ENCODE measurements at regions not wholly inside any gene's neighbourhood (a gene's known extent, or its start where the extent isn't known, plus 50 kb on each side); places are given as distances from the start of the nearest gene placed in this dataset.

GRCh38 chr10:118516716-118517115 is 78.7 kb downstream of the PRLHR start (continued):
- no peak for TF ChIP-seq PATZ1 (CRISPR knock-in tag; IDR thresholded peaks at IDR 0.05; ENCODE audit: borderline replicate concordance)

GRCh38 chr10:118513174-118513573 is 82.3 kb downstream of the PRLHR start:
- TF ChIP-seq PATZ1 (CRISPR knock-in tag; IDR thresholded peaks at IDR 0.05; ENCODE audit: borderline replicate concordance) (no peak), ISL1 (CRISPR knock-in tag; IDR thresholded peaks at IDR 0.05) (no peak), CSDC2 (CRISPR knock-in tag; IDR thresholded peaks at IDR 0.05) (no peak), ZNF70 (CRISPR knock-in tag; IDR thresholded peaks at IDR 0.05) (no peak), ARNTL (CRISPR knock-in tag; IDR thresholded peaks at IDR 0.05; ENCODE audit: borderline replicate concordance, low read depth) (no peak), PPARA (CRISPR knock-in tag; IDR thresholded peaks at IDR 0.05; ENCODE audit: borderline replicate concordance) (no peak), ZC3H10 (CRISPR knock-in tag; IDR thresholded peaks at IDR 0.05) (no peak), SNAI2 (CRISPR knock-in tag; IDR thresholded peaks at IDR 0.05) (no peak), TSHZ2 (CRISPR knock-in tag; IDR thresholded peaks at IDR 0.05) (no peak), POU6F1 (CRISPR knock-in tag; IDR thresholded peaks at IDR 0.05; ENCODE audit: borderline replicate concordance, low read depth) (no peak), GLIS3 (CRISPR knock-in tag; IDR thresholded peaks at IDR 0.05) (no peak), BACH2 (CRISPR knock-in tag; IDR thresholded peaks at IDR 0.05; ENCODE audit: borderline replicate concordance) (no peak), ZNF8 (CRISPR knock-in tag; IDR thresholded peaks at IDR 0.05) (no peak), ZFP3 (CRISPR knock-in tag; IDR thresholded peaks at IDR 0.05) (no peak), ZNF565 (CRISPR knock-in tag; conservative IDR thresholded peaks at IDR 0.05; ENCODE audit: low read depth) (no peak), CREB5 (CRISPR knock-in tag; IDR thresholded peaks at IDR 0.05; ENCODE audit: low read depth) (no peak), TOX (CRISPR knock-in tag; IDR thresholded peaks at IDR 0.05; ENCODE audit: borderline replicate concordance) (no peak), OSR1 (CRISPR knock-in tag; IDR thresholded peaks at IDR 0.05) (no peak), CSRNP3 (CRISPR knock-in tag; IDR thresholded peaks at IDR 0.05) (no peak)
- ATAC-seq, result no peak

GRCh38 chr10:118511711-118512110 is 83.7 kb downstream of the PRLHR start:
- no peak for ATAC-seq
- no peak for TF ChIP-seq POU6F1 (CRISPR knock-in tag; IDR thresholded peaks at IDR 0.05; ENCODE audit: borderline replicate concordance, low read depth)
- TF ChIP-seq PPARA (CRISPR knock-in tag; IDR thresholded peaks at IDR 0.05; ENCODE audit: borderline replicate concordance), result no peak
- TF ChIP-seq OSR1 (CRISPR knock-in tag; IDR thresholded peaks at IDR 0.05), result no peak
- TF ChIP-seq GLIS3 (CRISPR knock-in tag; IDR thresholded peaks at IDR 0.05), result no peak
- TF ChIP-seq BACH2 (CRISPR knock-in tag; IDR thresholded peaks at IDR 0.05; ENCODE audit: borderline replicate concordance), result no peak
- no peak for TF ChIP-seq CSRNP3 (CRISPR knock-in tag; IDR thresholded peaks at IDR 0.05)
- TF ChIP-seq CSDC2 (CRISPR knock-in tag; IDR thresholded peaks at IDR 0.05), result no peak
- no peak for TF ChIP-seq TCF4 (CRISPR knock-in tag; IDR thresholded peaks at IDR 0.05; ENCODE audit: borderline replicate concordance)
- no peak for TF ChIP-seq ZNF8 (CRISPR knock-in tag; IDR thresholded peaks at IDR 0.05)
- no peak for TF ChIP-seq PATZ1 (CRISPR knock-in tag; IDR thresholded peaks at IDR 0.05; ENCODE audit: borderline replicate concordance)
- no peak for TF ChIP-seq ZFP30 (CRISPR knock-in tag; IDR thresholded peaks at IDR 0.05)

Measured in SK-N-SH treated with all-trans-retinoic acid at 6 μM for 48 hours (cell line).